ENCODE measurements at regions not wholly inside any gene's neighbourhood (a gene's known extent, or its start where the extent isn't known, plus 50 kb on each side); places are given as distances from the start of the nearest gene placed in this dataset.

DNA sequence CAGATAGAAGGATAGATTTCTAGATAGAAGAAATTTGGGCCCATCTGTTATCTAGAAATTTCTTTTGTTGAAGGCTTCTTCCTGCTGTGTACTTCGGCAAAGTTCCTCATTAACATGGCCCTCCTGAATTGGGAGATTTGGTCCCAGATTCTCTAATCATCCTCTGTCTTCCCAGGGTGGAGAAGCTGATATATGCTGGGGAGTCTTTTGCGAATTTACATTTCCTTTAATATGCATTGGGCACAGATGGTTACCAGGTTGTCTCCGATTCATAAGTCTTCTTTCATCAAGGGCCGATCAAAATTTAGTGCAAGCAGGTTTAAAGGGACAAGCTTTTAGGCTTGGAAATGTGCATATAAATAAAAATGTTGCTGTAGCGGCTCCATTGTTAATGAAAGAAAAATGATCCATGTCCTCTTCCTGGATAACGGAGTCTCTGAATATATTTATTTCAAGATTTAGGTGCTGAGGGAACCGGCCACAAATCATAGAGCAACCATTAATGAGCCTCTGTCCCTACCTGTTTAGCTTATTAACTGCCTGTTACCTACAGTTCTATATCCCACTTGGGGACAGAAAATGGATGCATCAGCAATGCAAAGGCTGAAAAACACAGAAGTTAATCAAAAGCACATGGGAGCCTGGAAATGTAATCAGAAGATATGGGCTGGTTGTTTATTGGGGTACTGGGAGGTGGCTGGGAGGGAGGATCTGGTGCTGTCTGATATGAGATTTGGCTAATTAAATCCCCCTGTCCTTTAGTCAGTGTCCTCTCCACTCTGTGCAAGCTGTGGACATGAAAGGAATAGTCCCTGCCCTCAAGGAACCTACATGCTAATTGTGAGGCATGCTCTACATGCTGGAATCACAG, 234.7 kb downstream of the MAN2A1 start:
- TF ChIP-seq SP1 (IDR thresholded peaks at IDR 0.05), result no peak
- no peak for TF ChIP-seq BHLHE40 (IDR thresholded peaks at IDR 0.05; ENCODE audit: borderline replicate concordance)
- TF ChIP-seq SUZ12 (IDR thresholded peaks at IDR 0.05), result no peak
- TF ChIP-seq FOXA1 (IDR thresholded peaks at IDR 0.05), result no peak
- no peak for TF ChIP-seq ELF4 (IDR thresholded peaks at IDR 0.05)
- TF ChIP-seq HDGF (IDR thresholded peaks at IDR 0.05; ENCODE audit: borderline replicate concordance), result no peak
- no peak for TF ChIP-seq ZNF384 (IDR thresholded peaks at IDR 0.05)

Measured in HEK293T (cell line).